ENCODE measurements at regions not wholly inside any gene's neighbourhood (a gene's known extent, or its start where the extent isn't known, plus 50 kb on each side); places are given as distances from the start of the nearest gene placed in this dataset.

- TF ChIP-seq, protein P1, sequence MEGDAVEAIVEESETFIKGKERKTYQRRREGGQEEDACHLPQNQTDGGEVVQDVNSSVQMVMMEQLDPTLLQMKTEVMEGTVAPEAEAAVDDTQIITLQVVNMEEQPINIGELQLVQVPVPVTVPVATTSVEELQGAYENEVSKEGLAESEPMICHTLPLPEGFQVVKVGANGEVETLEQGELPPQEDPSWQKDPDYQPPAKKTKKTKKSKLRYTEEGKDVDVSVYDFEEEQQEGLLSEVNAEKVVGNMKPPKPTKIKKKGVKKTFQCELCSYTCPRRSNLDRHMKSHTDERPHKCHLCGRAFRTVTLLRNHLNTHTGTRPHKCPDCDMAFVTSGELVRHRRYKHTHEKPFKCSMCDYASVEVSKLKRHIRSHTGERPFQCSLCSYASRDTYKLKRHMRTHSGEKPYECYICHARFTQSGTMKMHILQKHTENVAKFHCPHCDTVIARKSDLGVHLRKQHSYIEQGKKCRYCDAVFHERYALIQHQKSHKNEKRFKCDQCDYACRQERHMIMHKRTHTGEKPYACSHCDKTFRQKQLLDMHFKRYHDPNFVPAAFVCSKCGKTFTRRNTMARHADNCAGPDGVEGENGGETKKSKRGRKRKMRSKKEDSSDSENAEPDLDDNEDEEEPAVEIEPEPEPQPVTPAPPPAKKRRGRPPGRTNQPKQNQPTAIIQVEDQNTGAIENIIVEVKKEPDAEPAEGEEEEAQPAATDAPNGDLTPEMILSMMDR (conservative IDR thresholded peaks at IDR 0.05; ENCODE audit: low read depth, low read length) = no peak
- TF ChIP-seq EZH2 (IDR thresholded peaks at IDR 0.05; ENCODE audit: borderline replicate concordance, low read depth, low read length, poor library complexity, severe bottlenecking) = no peak
Observed at GRCh38 chr13:72399351-72399750, 328.1 kb downstream of the MZT1 start.
